Astrocyte (in vitro differentiated cells and primary cell): ENCODE measurements at regions not wholly inside any gene's neighbourhood (a gene's known extent, or its start where the extent isn't known, plus 50 kb on each side); places are given as distances from the start of the nearest gene placed in this dataset.

Source experiments
- CTCF ChIP-seq: IDR thresholded peaks from 2 replicates; pipeline ENCODE4 v1.5.1; 2011; ENCODE audit warnings: low read depth, mild to moderate bottlenecking, inconsistent platforms, low read length, moderate library complexity; ENCODE audit not compliant: insufficient read depth
- EZH2 ChIP-seq: IDR thresholded peaks from 2 replicates; pipeline ENCODE4 v1.6.1; 2012; ENCODE audit warnings: mild to moderate bottlenecking, low read length, inconsistent platforms; ENCODE audit not compliant: insufficient read depth

GRCh38 chr10:111831058-111831457 lies 352.5 kb downstream of the GPAM start:
- no peak for TF ChIP-seq CTCF
- TF ChIP-seq EZH2, result no peak
